BLaER1 (cell line): ENCODE measurements at regions not wholly inside any gene's neighbourhood (a gene's known extent, or its start where the extent isn't known, plus 50 kb on each side); places are given as distances from the start of the nearest gene placed in this dataset.

Source experiments
- H3K27ac ChIP-seq: shearing (Covaris generic); formaldehyde crosslinking; 2 replicates; pipeline ENCODE4 v1.8.1; 2022
- H3K27me3 ChIP-seq: shearing (Covaris generic); formaldehyde crosslinking; 2 replicates; pipeline ENCODE4 v1.8.1; 2022
- H3K36me3 ChIP-seq: shearing (Covaris generic); formaldehyde crosslinking; 2 replicates; pipeline ENCODE4 v1.8.1; 2022
- H3K4me1 ChIP-seq: shearing (Covaris generic); formaldehyde crosslinking; 2 replicates; pipeline ENCODE4 v1.8.1; 2022
- H3K4me2 ChIP-seq: shearing (Covaris generic); formaldehyde crosslinking; 2 replicates; pipeline ENCODE4 v1.8.1; 2022
- H3K4me3 ChIP-seq: shearing (Covaris generic); formaldehyde crosslinking; 2 replicates; pipeline ENCODE4 v1.8.1; 2022
- H3K9ac ChIP-seq: shearing (Covaris generic); formaldehyde crosslinking; 2 replicates; pipeline ENCODE4 v1.8.1; 2022
- H3K9me3 ChIP-seq: shearing (Covaris generic); formaldehyde crosslinking; 2 replicates; pipeline ENCODE4 v1.8.1; 2022
- H4K20me1 ChIP-seq: shearing (Covaris generic); formaldehyde crosslinking; 2 replicates; pipeline ENCODE4 v1.8.1; 2022
- Cebpa-rat ChIP-seq: shearing (Covaris generic); IDR thresholded peaks from 2 replicates; pipeline ENCODE4 v1.8.1; 2022

DNA sequence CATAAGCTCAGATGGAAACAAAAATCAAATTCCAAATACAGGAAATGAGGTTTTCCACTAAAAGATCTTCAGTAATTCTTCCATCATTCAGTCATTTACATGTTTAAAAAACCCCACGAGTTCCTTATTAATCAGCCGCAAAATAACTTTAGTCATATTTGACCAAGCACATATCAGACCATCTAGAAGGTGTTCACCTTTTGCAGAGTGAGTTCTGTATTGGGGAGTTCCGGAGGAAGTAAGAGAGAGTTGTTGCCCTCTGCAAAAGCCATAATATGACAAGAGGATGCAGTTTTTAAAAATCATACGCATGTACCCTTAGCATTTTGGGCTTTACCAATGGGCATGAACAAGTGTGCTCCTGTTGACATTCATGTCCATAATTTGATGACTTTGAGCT, 61.6 kb downstream of the CCR1 start:
- TF ChIP-seq Cebpa-rat: no peak
- Histone ChIP-seq H3K4me2 (no peak overlapping the region), H3K9ac (no peak overlapping the region), H3K27ac (no peak overlapping the region), H4K20me1 (no peaks in the 10 kb centered on the region), H3K4me3 (no peak overlapping the region), H3K27me3 (no peaks in the 10 kb centered on the region), H3K36me3 (no peaks in the 10 kb centered on the region), H3K9me3 (no peaks in the 10 kb centered on the region), H3K4me1 (no peaks in the 10 kb centered on the region)

DNA sequence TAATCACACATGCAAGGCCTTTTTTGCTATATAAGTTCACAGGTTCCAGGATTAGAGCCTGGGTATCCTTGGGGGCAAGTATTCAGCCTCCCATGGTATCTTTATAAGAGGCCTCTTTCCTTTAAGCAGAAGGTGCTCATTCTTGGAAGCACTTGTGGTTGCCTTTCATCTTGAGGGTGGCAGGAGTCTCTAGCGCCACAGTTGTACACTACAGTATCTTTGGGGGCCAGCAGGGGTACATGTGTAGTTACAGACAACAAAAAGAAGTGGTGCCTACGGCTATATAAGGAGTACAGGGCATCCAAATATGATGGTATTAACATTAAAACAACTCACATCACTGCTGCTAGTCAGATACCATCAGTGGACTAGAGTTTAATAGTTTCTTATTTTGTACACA, 62.1 kb downstream of the CCR1 start:
- H3K36me3 ChIP-seq: no peaks in the 10 kb centered on the region
- H3K4me1 ChIP-seq: no peaks in the 10 kb centered on the region
- H4K20me1 ChIP-seq: no peaks in the 10 kb centered on the region
- no peak overlapping the region for H3K4me3 ChIP-seq
- H3K9me3 ChIP-seq: no peaks in the 10 kb centered on the region
- no peak for TF ChIP-seq Cebpa-rat
- no peak overlapping the region for H3K9ac ChIP-seq
- no peaks in the 10 kb centered on the region for H3K27me3 ChIP-seq
- no peak overlapping the region for H3K27ac ChIP-seq
- H3K4me2 ChIP-seq: no peak overlapping the region

DNA sequence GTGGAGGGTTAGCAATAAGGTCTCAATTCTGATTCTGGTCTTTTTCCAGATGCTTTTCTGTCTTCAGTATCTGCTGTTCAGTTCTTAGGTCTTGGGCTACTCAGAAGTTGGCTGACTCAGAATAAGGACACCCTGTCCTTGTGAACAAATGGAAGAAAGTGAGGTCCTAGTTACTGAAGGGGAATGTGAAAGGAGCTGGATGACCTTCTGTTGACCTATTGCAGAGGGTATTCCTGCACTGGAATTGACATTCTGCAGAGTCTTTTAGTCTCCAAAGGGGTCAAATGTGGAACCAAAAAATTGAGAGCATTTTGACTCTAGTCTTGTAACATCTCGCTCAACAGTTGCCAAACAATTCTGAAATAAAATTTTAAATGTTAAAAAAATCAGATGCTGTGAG, 63.0 kb downstream of the CCR1 start:
- H4K20me1 ChIP-seq: no peaks in the 10 kb centered on the region
- TF ChIP-seq Cebpa-rat: no peak
- H3K27ac ChIP-seq: no peak overlapping the region
- H3K36me3 ChIP-seq: no peaks in the 10 kb centered on the region
- no peaks in the 10 kb centered on the region for H3K9me3 ChIP-seq
- H3K4me3 ChIP-seq: no peak overlapping the region
- H3K4me1 ChIP-seq: no peaks in the 10 kb centered on the region
- H3K9ac ChIP-seq: no peak overlapping the region
- H3K27me3 ChIP-seq: no peaks in the 10 kb centered on the region
- H3K4me2 ChIP-seq: no peak overlapping the region

DNA sequence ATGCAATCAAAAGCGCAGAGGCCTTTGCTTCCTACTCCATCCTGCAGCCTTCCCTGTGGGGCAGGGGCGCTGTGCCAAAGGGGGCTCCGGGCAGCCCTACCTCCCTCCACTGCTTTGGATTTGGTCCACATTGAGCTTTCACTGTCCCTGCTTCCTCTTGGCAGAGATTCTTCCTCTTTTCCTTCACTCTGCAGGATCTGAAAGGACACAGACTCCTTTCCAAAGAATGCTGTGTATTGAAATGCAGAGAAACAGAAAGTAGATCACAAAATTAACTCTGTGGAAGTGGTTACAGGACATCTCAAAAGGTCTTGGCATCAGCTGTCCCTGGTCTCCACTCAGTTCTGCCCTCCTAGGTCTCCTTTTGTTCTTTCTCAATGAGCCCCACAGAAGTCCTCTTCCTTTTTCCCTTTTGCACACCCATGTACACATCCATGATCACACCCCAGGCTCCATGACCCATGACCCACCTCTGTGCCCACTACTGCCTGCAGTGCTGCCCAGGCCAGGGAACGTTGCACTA, 64.1 kb downstream of the CCR1 start:
- H3K9ac ChIP-seq: no peak overlapping the region
- H3K27ac ChIP-seq: no peak overlapping the region
- no peak overlapping the region for H3K4me2 ChIP-seq
- no peaks in the 10 kb centered on the region for H3K36me3 ChIP-seq
- no peak overlapping the region for H3K4me3 ChIP-seq
- H3K4me1 ChIP-seq: no peaks in the 10 kb centered on the region
- H3K9me3 ChIP-seq: no peaks in the 10 kb centered on the region
- no peak for TF ChIP-seq Cebpa-rat
- no peaks in the 10 kb centered on the region for H4K20me1 ChIP-seq
- H3K27me3 ChIP-seq: no peaks in the 10 kb centered on the region

DNA sequence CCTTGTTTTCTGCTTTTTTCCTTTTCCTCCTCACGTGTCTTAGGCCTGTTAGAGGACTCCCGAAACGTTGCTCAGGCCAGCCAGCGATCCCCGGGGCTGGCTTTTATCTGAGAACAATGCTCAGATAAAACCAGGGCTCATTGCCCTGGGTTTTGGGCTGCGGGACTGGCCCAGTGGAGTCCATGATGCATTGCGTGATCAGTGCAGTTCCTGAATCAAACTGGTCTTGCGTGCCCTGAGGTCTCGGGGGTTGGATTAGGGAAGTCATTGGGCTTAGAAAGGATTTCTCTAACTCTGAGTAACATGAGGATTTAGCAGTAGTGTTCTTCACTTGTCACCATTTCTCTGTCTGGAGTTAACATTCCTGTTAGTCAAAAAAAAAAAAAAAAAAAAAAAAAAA, 66.3 kb downstream of the CCR1 start:
- no peaks in the 10 kb centered on the region for H3K27me3 ChIP-seq
- no peak overlapping the region for H3K27ac ChIP-seq
- H3K4me1 ChIP-seq: no peaks in the 10 kb centered on the region
- H3K4me3 ChIP-seq: no peak overlapping the region
- no peaks in the 10 kb centered on the region for H4K20me1 ChIP-seq
- H3K4me2 ChIP-seq: no peak overlapping the region
- H3K9ac ChIP-seq: no peak overlapping the region
- no peaks in the 10 kb centered on the region for H3K36me3 ChIP-seq
- no peaks in the 10 kb centered on the region for H3K9me3 ChIP-seq
- no peak for TF ChIP-seq Cebpa-rat

DNA sequence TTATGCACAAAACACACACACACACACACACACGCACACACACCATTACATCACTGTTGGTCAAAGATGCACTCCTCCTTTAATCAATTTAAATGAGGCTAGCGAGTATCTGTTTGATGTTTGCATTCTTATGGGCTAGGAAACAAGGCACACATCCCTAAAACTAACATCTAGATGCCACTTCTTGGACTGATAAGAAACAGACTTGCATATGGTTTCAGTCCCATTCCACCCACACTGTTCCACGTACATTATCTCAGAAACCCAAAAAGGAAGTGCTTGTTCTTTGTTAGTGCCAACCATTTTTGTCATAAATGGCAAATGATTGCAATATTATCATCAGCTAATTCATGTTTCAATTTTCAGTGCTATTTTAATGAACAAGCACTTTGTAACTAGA, 69.5 kb downstream of the CCR1 start:
- Histone ChIP-seq H3K4me3 (no peak overlapping the region), H3K36me3 (no peaks in the 10 kb centered on the region), H3K27me3 (no peaks in the 10 kb centered on the region), H4K20me1 (no peaks in the 10 kb centered on the region), H3K4me2 (no peak overlapping the region), H3K9ac (no peak overlapping the region), H3K27ac (no peak overlapping the region), H3K9me3 (no peaks in the 10 kb centered on the region), H3K4me1 (no peaks in the 10 kb centered on the region)
- TF ChIP-seq Cebpa-rat: no peak

DNA sequence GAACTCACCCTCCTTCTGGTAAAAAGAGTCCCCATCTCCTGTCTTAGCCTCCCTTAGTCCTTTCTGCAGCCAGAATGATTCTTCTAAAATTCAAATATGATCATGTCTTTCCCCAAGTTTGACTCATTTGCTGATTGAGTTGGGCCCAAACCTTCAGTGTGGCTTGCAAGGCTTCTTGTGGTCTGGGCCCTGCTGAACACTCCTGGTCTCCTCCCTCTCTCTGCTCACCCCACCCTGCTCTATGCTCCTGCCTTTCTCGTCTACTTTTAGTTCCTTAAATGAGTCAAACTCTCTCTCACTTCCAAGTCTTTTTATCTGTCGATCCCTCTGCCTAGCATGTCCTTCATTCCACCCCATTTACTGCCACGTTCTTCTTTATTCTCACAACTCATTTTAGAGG, 72.6 kb downstream of the CCR1 start:
- H3K4me1 ChIP-seq: no peaks in the 10 kb centered on the region
- H3K9me3 ChIP-seq: no peaks in the 10 kb centered on the region
- no peak for TF ChIP-seq Cebpa-rat
- no peak overlapping the region for H3K27ac ChIP-seq
- no peaks in the 10 kb centered on the region for H3K27me3 ChIP-seq
- H3K4me3 ChIP-seq: no peak overlapping the region
- H3K9ac ChIP-seq: no peak overlapping the region
- H4K20me1 ChIP-seq: no peaks in the 10 kb centered on the region
- no peaks in the 10 kb centered on the region for H3K36me3 ChIP-seq
- no peak overlapping the region for H3K4me2 ChIP-seq

DNA sequence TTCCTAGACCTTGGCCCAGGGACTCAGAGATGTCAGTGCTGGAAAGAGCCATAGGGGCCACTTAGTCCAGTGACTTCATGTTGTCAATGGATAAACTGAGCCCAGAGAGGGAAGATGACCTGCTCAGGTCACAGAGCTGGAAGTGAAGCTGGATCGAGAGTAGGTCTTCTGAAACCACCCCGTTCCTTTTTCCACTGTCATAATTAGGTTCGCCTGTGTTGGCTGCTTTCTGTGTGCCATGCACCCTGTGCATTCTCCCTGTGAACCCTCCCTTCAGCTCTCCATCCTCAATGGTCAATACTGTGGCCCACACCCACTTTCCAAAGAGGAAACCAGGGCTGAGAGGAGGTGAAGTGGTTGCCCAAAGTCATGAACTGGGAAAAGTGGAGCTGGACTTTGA, 74.8 kb downstream of the CCR1 start:
- H3K36me3 ChIP-seq: no peaks in the 10 kb centered on the region
- H3K4me3 ChIP-seq: no peak overlapping the region
- H3K4me2 ChIP-seq: no peak overlapping the region
- H4K20me1 ChIP-seq: no peaks in the 10 kb centered on the region
- peaks cover 6% of the 10 kb centered on the region; the same call in 1 of the 2 replicates for H3K4me1 ChIP-seq
- TF ChIP-seq Cebpa-rat: no peak
- no peak overlapping the region for H3K9ac ChIP-seq
- no peaks in the 10 kb centered on the region for H3K27me3 ChIP-seq
- no peaks in the 10 kb centered on the region for H3K9me3 ChIP-seq
- H3K27ac ChIP-seq: no peak overlapping the region

DNA sequence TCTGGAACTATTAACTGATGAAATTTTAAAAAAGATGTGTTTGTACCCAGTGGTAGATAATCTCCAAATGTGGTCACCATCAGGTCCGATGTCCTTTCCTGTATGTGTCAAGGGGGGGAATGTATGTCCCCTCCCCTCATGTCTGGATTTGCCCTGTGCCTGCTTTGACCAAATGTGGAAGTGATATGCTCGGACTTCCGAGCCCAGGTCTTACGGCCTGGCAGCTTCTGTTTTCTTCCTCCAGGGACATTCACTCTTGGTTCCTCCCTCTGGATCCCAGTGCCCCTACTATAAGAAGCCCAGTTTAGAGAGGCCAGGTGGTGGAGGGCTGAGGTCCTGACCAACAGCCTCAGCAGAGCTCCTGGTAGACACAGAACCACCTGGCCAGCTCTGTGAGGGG, 75.5 kb downstream of the CCR1 start:
- Histone ChIP-seq H3K9me3 (no peaks in the 10 kb centered on the region), H3K4me3 (no peak overlapping the region), H3K9ac (no peak overlapping the region), H3K27me3 (no peaks in the 10 kb centered on the region), H3K27ac (no peak overlapping the region), H4K20me1 (no peaks in the 10 kb centered on the region), H3K4me1 (peaks cover 6% of the 10 kb centered on the region; the same call in 1 of the 2 replicates), H3K4me2 (no peak overlapping the region), H3K36me3 (no peaks in the 10 kb centered on the region)
- no peak for TF ChIP-seq Cebpa-rat

DNA sequence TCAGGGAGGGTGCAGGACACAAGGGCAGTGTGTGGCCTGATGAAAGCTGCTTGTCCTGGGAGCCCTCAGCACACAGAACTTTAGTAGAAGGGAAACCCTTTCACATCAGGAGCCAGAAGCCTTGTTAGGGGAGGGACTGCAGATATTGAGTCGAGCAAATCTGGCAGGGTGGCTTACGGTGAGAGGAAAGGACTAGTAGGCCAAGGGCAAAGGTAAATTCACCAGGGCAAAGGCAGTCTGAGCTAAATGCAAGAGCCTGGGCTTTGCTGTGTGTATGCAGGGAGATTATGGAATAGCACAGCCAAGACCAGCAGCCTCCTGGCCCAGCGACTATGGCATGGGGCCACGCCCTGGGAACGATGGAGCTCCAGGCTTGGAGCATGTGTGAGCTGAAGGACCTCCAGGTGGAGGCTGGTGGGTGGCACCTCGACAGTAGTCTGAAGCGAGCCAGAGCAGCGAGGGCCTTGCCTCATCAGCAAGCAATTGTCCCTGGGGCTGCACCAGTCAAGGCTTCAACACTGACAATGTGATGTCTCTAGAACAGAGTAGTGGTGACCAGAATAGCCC, 76.1 kb downstream of the CCR1 start:
- no peak for TF ChIP-seq Cebpa-rat
- H3K36me3 ChIP-seq: no peaks in the 10 kb centered on the region
- H3K4me3 ChIP-seq: no peak overlapping the region
- H3K27ac ChIP-seq: no peak overlapping the region
- H4K20me1 ChIP-seq: no peaks in the 10 kb centered on the region
- no peaks in the 10 kb centered on the region for H3K9me3 ChIP-seq
- H3K4me1 ChIP-seq: peaks cover 6% of the 10 kb centered on the region; the same call in 1 of the 2 replicates
- no peak overlapping the region for H3K9ac ChIP-seq
- H3K4me2 ChIP-seq: no peak overlapping the region
- H3K27me3 ChIP-seq: no peaks in the 10 kb centered on the region
